Brain microvascular endothelial cell (primary cell): ENCODE measurements at regions not wholly inside any gene's neighbourhood (a gene's known extent, or its start where the extent isn't known, plus 50 kb on each side); places are given as distances from the start of the nearest gene placed in this dataset.
"Not testable (repeated sequence)": the region's sequence is repeated elsewhere in the genome, so short reads cannot be mapped to it uniquely, and the experiment has no call there.

Experiments
- DNase-seq: peaks from one replicate; pipeline ENCODE4 v3.0.0-alpha.2; 2020
- H3K27ac ChIP-seq: fragments of 250-450 bp; sonication (Bioruptor Pico); 2 replicates; pipeline ENCODE4 v1.5.1; 2020; ENCODE audit warnings: mild to moderate bottlenecking, moderate library complexity
- H3K27me3 ChIP-seq: fragments of 250-450 bp; sonication (Bioruptor Pico); replicated peaks from 2 replicates; pipeline ENCODE4 v1.5.1; 2020; ENCODE audit warnings: mild to moderate bottlenecking
- H3K36me3 ChIP-seq: fragments of 250-450 bp; sonication (Bioruptor Pico); replicated peaks from 2 replicates; pipeline ENCODE4 v1.5.1; 2020; ENCODE audit warnings: mild to moderate bottlenecking
- H3K4me3 ChIP-seq: 2 replicates; pipeline ENCODE4 v1.5.1; 2011; ENCODE audit warnings: low read depth, mild to moderate bottlenecking, control low read depth, low read length, moderate library complexity
- CTCF ChIP-seq: IDR thresholded peaks from 2 replicates; pipeline ENCODE4 v1.5.1; 2011; ENCODE audit warnings: low read depth, mild to moderate bottlenecking, moderate library complexity, low read length, control low read depth, inconsistent platforms; ENCODE audit errors: missing control alignments
- in situ Hi-C: cut with HindIII; loops from 2 replicates; pipeline ENCODE4 v1.10.0; 2017; ENCODE audit warnings: low sequenced_read_pairs, low pct_ligation_motif_present

GRCh38 chr14:40340708-40341107 is 908.5 kb upstream of the FBXO33 start:
- Histone ChIP-seq H3K27ac (no peak overlapping the region), H3K36me3 (no peaks in the 10 kb centered on the region), H3K4me3 (no peak overlapping the region), H3K27me3 (no peaks in the 10 kb centered on the region)
- TF ChIP-seq CTCF = no peak
- in situ Hi-C loops = no loop called here
- no peak for DNase-seq

- H3K36me3 ChIP-seq = no peaks in the 10 kb centered on the region
- in situ Hi-C loops = no loop called here
- no peak for DNase-seq
- no peak overlapping the region for H3K27ac ChIP-seq
- no peak for TF ChIP-seq CTCF
- H3K4me3 ChIP-seq = no peak overlapping the region
- no peaks in the 10 kb centered on the region for H3K27me3 ChIP-seq
Measured at GRCh38 chr14:40336846-40337245, 904.6 kb upstream of the FBXO33 start.

GRCh38 chr14:40326519-40326918 is 894.3 kb upstream of the FBXO33 start:
- H3K4me3 ChIP-seq, H3K36me3 ChIP-seq, H3K27ac ChIP-seq, in situ Hi-C loops, H3K27me3 ChIP-seq, DNase-seq: not testable (repeated sequence)

- Histone ChIP-seq H3K27ac (no peak overlapping the region), H3K27me3 (no peaks in the 10 kb centered on the region), H3K4me3 (no peak overlapping the region), H3K36me3 (no peaks in the 10 kb centered on the region)
- DNase-seq = no peak
- in situ Hi-C loops = no loop called here
- TF ChIP-seq CTCF = no peak
Measured at GRCh38 chr14:40318211-40318719, 886.0 kb upstream of the FBXO33 start.

- Histone ChIP-seq H3K27ac (no peak overlapping the region), H3K27me3 (no peaks in the 10 kb centered on the region), H3K36me3 (no peaks in the 10 kb centered on the region), H3K4me3 (no peak overlapping the region)
- DNase-seq = no peak
- no peak for TF ChIP-seq CTCF
- in situ Hi-C loops = no loop called here
Measured at GRCh38 chr14:40317690-40318089, 885.5 kb upstream of the FBXO33 start.

- in situ Hi-C loops = no loop called here
- H3K36me3 ChIP-seq = no peaks in the 10 kb centered on the region
- no peak overlapping the region for H3K27ac ChIP-seq
- no peak for DNase-seq
- H3K27me3 ChIP-seq = no peaks in the 10 kb centered on the region
- no peak for TF ChIP-seq CTCF
- no peak overlapping the region for H3K4me3 ChIP-seq
Measured at GRCh38 chr14:40312296-40312695, 880.1 kb upstream of the FBXO33 start.
